Thyroid gland (tissue), 4 donors: ENCODE measurements at regions not wholly inside any gene's neighbourhood (a gene's known extent, or its start where the extent isn't known, plus 50 kb on each side); places are given as distances from the start of the nearest gene placed in this dataset.

Experiments
- DNase-seq, 2 donors: peaks; one replicate each; pipeline ENCODE4 v3.0.0-alpha.2; 2019
- H3K27ac ChIP-seq, 3 donors: fragments of 200-600 bp; sonication (generic); 1 replicate in 2 of 3; 2 replicates in 1 of 3; pipeline ENCODE4 v1.5.1; 2016 to 2019; ENCODE audit warnings: mild to moderate bottlenecking in 1 of 3, moderate library complexity in 1 of 3
- H3K27me3 ChIP-seq: fragments of 200-600 bp; sonication (generic); one replicate; pipeline ENCODE4 v1.5.1; 2019
- H3K36me3 ChIP-seq, 2 donors: fragments of 200-600 bp; sonication (generic); one replicate each; pipeline ENCODE4 v1.5.1; 2016 to 2019
- H3K4me1 ChIP-seq, 2 donors: fragments of 200-600 bp; sonication (generic); one replicate each; pipeline ENCODE4 v1.5.1; 2017 to 2019
- H3K4me3 ChIP-seq, 3 donors: fragments of 200-600 bp; sonication (generic); replicated peaks in 1 of 3; 1 replicate in 2 of 3; 2 replicates in 1 of 3; pipeline ENCODE4 v1.5.1; 2016; ENCODE audit warnings: mild to moderate bottlenecking in 1 of 3
- H3K9me3 ChIP-seq: fragments of 200-600 bp; sonication (generic); one replicate; pipeline ENCODE4 v1.5.1; 2017
- POLR2A ChIP-seq, 2 donors: fragments of 450-650 bp; IDR thresholded peaks; one replicate each; pipeline ENCODE4 v1.6.1; 2017; ENCODE audit warnings: antibody characterized with exemption in 2 of 2, mild to moderate bottlenecking in 2 of 2, moderate library complexity in 1 of 2
- WGBS, 2 donors: methylation state at CpG; one replicate each; pipeline ENCODE4 v1.1.5; 2017; 5-methylcytosine and 5-hydroxymethylcytosine counted together
- intact Hi-C: fragments of 100-400 bp; cut with DNase I; formaldehyde crosslinking; loops from one replicate; pipeline ENCODE4 v1.15.1; 2023
- TF ChIP-seq, protein P1 (sequence below), 6 experiments: fragments of 200-600 bp in 3 of 6; fragments of 450-650 bp in 3 of 6; sonication (generic) in 3 of 6; IDR thresholded peaks; one replicate each; pipeline ENCODE4 v1.5.1; 2016 to 2019; ENCODE audit warnings: antibody characterized with exemption in 6 of 6, mild to moderate bottlenecking in 2 of 6, inconsistent platforms in 1 of 6, moderate library complexity in 1 of 6

DNA sequence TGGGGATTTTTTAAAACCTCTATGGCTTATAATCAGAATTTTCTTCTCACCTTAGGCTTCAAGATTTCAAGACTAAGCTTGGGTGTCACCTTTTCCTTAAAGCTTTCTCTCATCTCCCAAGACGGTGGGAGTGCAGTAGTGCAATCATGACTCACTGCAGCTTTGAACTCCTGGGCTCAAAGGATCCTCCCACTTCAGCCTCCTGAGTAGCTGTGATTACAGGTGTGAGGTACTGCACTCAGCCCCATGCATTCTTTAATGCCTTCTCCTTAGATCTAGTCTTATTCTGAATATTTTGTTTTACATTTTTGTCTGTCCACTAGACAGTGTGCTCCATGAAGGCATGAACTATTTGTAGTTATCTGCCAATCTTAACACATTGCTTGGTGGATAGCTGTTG is 55.7 kb upstream of the FAT3 start:
- intact Hi-C loops: no loop called here
- Histone ChIP-seq H3K27me3 (no peaks in the 10 kb centered on the region), H3K36me3 (no peaks in the 10 kb centered on the region), H3K4me1 (no peaks in the 10 kb centered on the region), H3K9me3 (no peaks in the 10 kb centered on the region), H3K4me3 (no peak overlapping the region), H3K27ac (no peak overlapping the region)
- TF ChIP-seq POLR2A (IDR thresholded peaks at IDR 0.05): no peak
- TF ChIP-seq, protein P1, sequence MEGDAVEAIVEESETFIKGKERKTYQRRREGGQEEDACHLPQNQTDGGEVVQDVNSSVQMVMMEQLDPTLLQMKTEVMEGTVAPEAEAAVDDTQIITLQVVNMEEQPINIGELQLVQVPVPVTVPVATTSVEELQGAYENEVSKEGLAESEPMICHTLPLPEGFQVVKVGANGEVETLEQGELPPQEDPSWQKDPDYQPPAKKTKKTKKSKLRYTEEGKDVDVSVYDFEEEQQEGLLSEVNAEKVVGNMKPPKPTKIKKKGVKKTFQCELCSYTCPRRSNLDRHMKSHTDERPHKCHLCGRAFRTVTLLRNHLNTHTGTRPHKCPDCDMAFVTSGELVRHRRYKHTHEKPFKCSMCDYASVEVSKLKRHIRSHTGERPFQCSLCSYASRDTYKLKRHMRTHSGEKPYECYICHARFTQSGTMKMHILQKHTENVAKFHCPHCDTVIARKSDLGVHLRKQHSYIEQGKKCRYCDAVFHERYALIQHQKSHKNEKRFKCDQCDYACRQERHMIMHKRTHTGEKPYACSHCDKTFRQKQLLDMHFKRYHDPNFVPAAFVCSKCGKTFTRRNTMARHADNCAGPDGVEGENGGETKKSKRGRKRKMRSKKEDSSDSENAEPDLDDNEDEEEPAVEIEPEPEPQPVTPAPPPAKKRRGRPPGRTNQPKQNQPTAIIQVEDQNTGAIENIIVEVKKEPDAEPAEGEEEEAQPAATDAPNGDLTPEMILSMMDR (IDR thresholded peaks at IDR 0.05): no peak
- no peak for DNase-seq
- 83 to 93% methylated on average over 1 of the region's 1 CpG for WGBS, 2 donors

DNA sequence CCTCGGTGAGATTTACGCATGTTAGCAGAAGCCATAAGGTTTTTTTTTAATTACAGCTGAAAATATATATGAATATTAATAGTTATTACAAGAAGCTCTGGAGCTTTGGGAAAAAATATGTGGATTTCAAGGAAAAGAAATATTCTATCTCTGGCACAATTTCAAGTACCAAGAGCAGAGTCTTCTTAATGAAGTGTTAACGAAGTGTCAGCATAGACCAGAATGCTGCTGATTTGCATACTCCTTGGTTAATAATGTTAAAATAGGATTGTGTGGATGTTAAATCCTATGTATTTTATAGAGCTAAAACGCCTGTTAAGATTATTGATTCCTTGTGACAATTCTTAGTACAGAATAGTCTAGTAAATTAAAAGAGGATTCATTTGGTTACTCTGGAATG is 57.0 kb upstream of the FAT3 start:
- Histone ChIP-seq H3K36me3 (no peaks in the 10 kb centered on the region), H3K27ac (no peak overlapping the region), H3K4me3 (no peak overlapping the region), H3K9me3 (no peaks in the 10 kb centered on the region), H3K27me3 (no peaks in the 10 kb centered on the region), H3K4me1 (no peaks in the 10 kb centered on the region)
- no peak for DNase-seq
- intact Hi-C loops: no loop called here
- TF ChIP-seq POLR2A (IDR thresholded peaks at IDR 0.05): no peak
- TF ChIP-seq, protein P1 (IDR thresholded peaks at IDR 0.05): no peak
- WGBS, 2 donors: 90 to 91% methylated on average over 4 of the region's 4 CpGs

DNA sequence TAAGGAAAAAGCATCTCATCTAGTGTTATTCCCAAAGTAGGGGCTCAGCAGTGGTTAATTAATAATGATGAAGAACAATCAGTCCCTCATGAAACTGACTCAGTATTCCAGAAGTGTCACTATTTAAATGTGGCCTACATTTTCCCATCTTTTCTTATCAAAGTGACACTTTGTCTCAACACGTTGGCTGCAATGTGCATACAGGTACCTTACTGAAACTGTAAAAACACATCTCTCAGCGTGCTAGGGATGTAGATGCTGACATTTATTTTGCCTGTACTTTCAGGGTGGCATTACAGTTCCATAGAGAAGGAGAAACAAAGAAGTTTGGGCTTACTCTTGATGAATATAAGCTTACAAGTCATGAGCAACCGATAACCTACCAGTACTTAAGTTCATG is 58.3 kb upstream of the FAT3 start:
- no peak for DNase-seq
- H3K27me3 ChIP-seq: no peaks in the 10 kb centered on the region
- H3K9me3 ChIP-seq: no peaks in the 10 kb centered on the region
- no peaks in the 10 kb centered on the region for H3K4me1 ChIP-seq
- intact Hi-C loops: no loop called here
- TF ChIP-seq POLR2A (IDR thresholded peaks at IDR 0.05): no peak
- TF ChIP-seq, protein P1 (IDR thresholded peaks at IDR 0.05): no peak
- 83 to 90% methylated on average over 3 of the region's 3 CpGs for WGBS, 2 donors
- no peak overlapping the region for H3K4me3 ChIP-seq
- no peak overlapping the region for H3K27ac ChIP-seq
- H3K36me3 ChIP-seq: no peaks in the 10 kb centered on the region

DNA sequence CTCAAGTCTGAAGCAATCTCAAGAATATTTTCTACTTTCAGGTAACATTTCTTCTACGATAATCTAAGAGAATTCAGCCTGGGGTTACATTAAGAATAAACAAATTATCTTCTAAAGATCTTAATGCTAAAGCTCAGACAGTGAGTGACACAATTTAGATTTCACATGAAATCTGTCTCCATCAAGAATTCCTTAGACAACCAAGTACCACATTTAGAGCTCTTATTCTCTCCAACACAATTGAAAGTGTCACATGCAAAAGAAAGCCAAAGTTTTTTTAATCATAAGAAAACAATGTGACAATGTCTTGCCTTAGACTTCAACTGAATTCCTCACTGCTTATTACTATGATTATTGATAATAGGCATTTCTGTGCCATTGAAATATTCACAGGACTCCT is 60.7 kb upstream of the FAT3 start:
- WGBS, 2 donors: 82 to 90% methylated on average over 1 of the region's 1 CpG

DNA sequence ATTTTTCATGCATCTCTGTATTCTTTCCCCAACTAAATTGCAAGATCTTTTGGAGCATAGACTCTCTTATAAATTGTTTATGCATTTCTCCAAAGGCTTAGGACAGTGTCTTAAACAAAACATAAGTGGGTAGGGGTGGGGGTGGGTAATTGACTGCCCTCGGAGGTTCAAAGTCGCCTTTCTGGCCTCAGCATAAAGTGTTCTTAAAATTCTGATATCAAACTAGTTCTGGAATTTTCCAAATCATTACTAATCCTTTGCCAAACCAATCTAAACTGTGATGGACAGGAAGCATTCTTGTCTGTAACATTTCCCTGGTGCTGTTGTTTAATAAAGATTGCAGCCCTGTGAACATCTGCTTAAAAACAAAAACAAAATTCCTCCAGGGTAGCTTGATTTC is 61.8 kb upstream of the FAT3 start:
- no peaks in the 10 kb centered on the region for H3K36me3 ChIP-seq
- H3K4me3 ChIP-seq: no peak overlapping the region
- no peaks in the 10 kb centered on the region for H3K4me1 ChIP-seq
- H3K27me3 ChIP-seq: no peaks in the 10 kb centered on the region
- no peak for DNase-seq
- no peak overlapping the region for H3K27ac ChIP-seq
- intact Hi-C loops: no loop called here
- TF ChIP-seq, protein P1 (IDR thresholded peaks at IDR 0.05): no peak
- no peak for TF ChIP-seq POLR2A (IDR thresholded peaks at IDR 0.05)
- no peaks in the 10 kb centered on the region for H3K9me3 ChIP-seq
- 83 to 88% methylated on average over 2 of the region's 2 CpGs for WGBS, 2 donors

More for the DNA sequence above, 60.7 kb upstream of the FAT3 start:
- H3K9me3 ChIP-seq: no peaks in the 10 kb centered on the region
- intact Hi-C loops: no loop called here
- DNase-seq: no peak
- H3K36me3 ChIP-seq: no peaks in the 10 kb centered on the region
- H3K27ac ChIP-seq: no peak overlapping the region
- no peaks in the 10 kb centered on the region for H3K27me3 ChIP-seq
- no peak overlapping the region for H3K4me3 ChIP-seq
- TF ChIP-seq, protein P1 (IDR thresholded peaks at IDR 0.05): no peak
- no peaks in the 10 kb centered on the region for H3K4me1 ChIP-seq
